ENCODE measurements at regions not wholly inside any gene's neighbourhood (a gene's known extent, or its start where the extent isn't known, plus 50 kb on each side); places are given as distances from the start of the nearest gene placed in this dataset.
A peak's percentile ranks its signal among the peaks of the same experiment; 100 is the strongest.
"Not testable (repeated sequence)": the region's sequence is repeated elsewhere in the genome, so short reads cannot be mapped to it uniquely, and the experiment has no call there.

DNA sequence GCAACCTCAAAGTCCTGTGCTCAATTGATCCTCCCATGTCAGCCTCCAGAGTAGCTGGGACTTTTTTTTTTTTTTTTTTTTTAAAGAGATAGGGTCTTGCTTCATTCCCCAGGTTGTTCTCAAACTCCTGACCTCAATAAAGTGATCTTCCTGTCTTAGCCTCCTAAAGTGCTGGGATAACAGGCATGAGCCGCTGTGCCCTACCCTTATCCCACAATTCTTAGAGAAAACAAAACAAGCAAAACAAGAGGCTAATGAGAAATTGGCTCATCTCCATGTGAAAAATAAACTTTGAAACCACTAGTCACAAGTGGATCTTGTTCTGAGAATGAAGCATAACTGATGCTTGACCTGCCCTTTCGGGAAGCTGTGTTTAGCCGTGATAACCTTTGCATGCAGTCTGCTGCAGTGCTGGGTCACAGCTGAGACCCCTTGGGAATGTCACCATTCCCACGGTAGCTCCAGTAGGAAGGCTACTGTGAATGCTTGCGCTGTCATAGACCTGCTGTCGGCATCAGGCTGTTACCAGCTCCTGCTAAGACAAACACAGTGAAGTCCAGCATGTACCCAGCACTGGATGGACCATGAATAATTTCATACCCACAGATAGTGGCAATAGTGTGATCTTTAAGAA, 290.7 kb upstream of the KIAA1217 start:
- peaks cover 17% of the 10 kb centered on the region for H3K9me3 Mint-ChIP-seq
- H3K27me3 Mint-ChIP-seq (ENCODE audit: low read depth, poor library complexity), result peaks cover 12% of the 10 kb centered on the region
- no peaks in the 10 kb centered on the region for H3K36me3 Mint-ChIP-seq (ENCODE audit: low read depth)
- H3K27ac Mint-ChIP-seq, result peak overlapping the region; percentile 31
- TF ChIP-seq, protein P1, sequence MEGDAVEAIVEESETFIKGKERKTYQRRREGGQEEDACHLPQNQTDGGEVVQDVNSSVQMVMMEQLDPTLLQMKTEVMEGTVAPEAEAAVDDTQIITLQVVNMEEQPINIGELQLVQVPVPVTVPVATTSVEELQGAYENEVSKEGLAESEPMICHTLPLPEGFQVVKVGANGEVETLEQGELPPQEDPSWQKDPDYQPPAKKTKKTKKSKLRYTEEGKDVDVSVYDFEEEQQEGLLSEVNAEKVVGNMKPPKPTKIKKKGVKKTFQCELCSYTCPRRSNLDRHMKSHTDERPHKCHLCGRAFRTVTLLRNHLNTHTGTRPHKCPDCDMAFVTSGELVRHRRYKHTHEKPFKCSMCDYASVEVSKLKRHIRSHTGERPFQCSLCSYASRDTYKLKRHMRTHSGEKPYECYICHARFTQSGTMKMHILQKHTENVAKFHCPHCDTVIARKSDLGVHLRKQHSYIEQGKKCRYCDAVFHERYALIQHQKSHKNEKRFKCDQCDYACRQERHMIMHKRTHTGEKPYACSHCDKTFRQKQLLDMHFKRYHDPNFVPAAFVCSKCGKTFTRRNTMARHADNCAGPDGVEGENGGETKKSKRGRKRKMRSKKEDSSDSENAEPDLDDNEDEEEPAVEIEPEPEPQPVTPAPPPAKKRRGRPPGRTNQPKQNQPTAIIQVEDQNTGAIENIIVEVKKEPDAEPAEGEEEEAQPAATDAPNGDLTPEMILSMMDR (IDR thresholded peaks at IDR 0.05), result no peak
- H3K4me1 Mint-ChIP-seq, result peaks cover 34% of the 10 kb centered on the region
- DNase-seq, result peak; percentile 12
- H3K4me3 Mint-ChIP-seq, result no peak overlapping the region

DNA sequence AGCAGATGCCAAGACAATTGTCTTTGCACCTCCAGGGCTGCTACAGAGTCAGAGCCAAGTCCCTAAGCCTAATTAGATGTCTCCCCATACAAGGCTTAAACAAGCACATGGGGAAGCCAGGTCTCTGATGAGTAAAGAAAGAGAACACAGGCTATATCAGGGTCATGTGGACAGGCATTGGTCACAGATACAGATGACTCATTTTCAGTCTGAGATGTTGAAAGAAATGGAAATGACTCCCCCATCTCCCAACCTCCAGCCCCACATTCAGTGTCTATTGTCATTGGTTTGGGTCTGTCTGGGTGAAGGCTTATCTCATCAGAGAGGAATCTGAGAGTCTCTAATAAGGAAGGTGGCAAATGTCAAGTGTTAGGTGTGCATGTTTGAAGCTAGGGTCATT, 290.1 kb upstream of the KIAA1217 start:
- TF ChIP-seq, protein P1 (IDR thresholded peaks at IDR 0.05), result no peak
- H3K9me3 Mint-ChIP-seq, result peaks cover 17% of the 10 kb centered on the region
- peaks cover 12% of the 10 kb centered on the region for H3K27me3 Mint-ChIP-seq (ENCODE audit: low read depth, poor library complexity)
- H3K4me1 Mint-ChIP-seq, result peaks cover 31% of the 10 kb centered on the region
- no peaks in the 10 kb centered on the region for H3K36me3 Mint-ChIP-seq (ENCODE audit: low read depth)
- H3K4me3 Mint-ChIP-seq, result no peak overlapping the region
- no peak for DNase-seq
- H3K27ac Mint-ChIP-seq, result peak overlapping the region; percentile 31

DNA sequence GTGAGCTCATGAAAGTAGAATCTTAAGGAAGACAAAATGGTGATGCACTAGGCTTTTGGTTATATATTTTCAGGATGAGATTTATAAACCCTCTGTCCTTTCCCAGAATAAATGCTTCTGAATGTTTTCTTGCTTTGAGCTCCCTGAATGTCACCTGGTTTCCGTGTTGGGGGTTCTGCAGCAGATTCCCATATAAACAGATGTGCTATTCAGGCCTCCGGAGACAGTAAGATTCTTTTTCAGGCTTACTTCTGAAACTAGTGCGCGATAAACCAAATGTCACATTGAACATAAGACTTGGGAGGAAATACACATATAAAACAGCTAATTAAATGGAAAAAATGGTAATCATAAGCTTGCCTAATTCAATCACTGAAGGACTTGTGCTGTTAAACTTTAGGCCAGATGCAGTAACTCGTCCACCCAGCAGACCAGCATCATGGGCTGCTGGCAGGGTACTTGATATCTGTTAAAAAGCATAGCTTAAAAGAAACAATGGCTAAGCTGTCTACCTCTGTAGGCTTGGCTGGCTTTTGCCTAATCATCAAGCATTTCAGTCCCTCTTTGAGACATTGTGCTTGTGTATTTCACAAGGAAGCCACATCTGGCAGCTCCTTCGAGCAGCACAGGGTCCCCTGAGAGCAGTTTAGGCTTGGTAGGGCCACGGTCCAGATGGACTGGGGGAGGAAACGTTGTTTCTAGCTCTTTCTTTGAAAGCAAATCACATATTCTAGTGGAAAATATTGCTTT, 281.2 kb upstream of the KIAA1217 start:
- H3K4me3 Mint-ChIP-seq, result no peak overlapping the region
- peak; percentile 27 for DNase-seq
- H3K4me1 Mint-ChIP-seq, result peaks cover 32% of the 10 kb centered on the region
- TF ChIP-seq, protein P1 (IDR thresholded peaks at IDR 0.05), result no peak
- no peaks in the 10 kb centered on the region for H3K9me3 Mint-ChIP-seq
- peak overlapping the region; percentile 33 for H3K27ac Mint-ChIP-seq
- H3K27me3 Mint-ChIP-seq (ENCODE audit: low read depth, poor library complexity), result peaks cover 3% of the 10 kb centered on the region
- no peaks in the 10 kb centered on the region for H3K36me3 Mint-ChIP-seq (ENCODE audit: low read depth)

DNA sequence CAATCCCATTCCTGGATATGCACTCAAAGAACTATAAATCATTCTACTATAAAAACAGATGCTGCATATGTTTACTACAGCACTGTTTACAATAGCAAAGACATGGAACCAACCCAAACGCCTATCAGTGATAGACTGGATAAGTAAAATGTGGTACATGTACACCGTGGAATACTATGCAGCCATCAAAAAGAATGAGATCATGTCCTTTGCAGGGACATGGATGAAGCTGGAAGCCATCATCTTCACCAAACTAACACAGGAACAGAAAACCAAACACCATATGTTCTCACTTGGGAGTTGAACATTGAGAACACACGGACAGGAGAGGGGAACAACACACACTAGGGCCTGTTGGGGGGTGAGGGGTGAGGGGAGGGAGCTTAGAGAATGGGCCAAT, 274.9 kb upstream of the KIAA1217 start:
- not testable (repeated sequence) for DNase-seq; H3K4me1 Mint-ChIP-seq; H3K36me3 Mint-ChIP-seq (ENCODE audit: low read depth); H3K27ac Mint-ChIP-seq; H3K27me3 Mint-ChIP-seq (ENCODE audit: low read depth, poor library complexity); H3K9me3 Mint-ChIP-seq; H3K4me3 Mint-ChIP-seq

DNA sequence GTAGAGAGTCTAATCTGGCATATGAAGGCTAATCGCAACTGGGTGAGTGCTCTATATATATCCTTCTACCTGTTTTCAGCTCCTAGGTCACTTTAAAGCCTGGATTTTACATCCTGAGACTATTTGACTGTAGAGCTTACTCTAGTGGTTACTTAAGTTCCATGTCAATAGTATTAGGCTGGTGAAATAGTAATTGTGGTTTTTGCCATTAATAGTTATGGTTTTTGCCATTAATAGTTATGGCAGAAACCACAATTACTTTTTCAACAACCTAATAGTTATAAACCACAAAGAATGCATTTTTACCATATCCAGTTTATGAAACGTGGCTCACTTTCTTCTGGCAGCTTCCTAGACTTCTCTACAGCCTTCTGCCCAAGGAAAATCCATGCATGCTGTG, 263.1 kb upstream of the KIAA1217 start:
- Mint-ChIP-seq H3K27me3 (ENCODE audit: low read depth, poor library complexity) (no peaks in the 10 kb centered on the region), H3K27ac (no peak overlapping the region), H3K4me3 (no peak overlapping the region), H3K9me3 (peaks cover under 1% of the 10 kb centered on the region), H3K4me1 (no peaks in the 10 kb centered on the region), H3K36me3 (ENCODE audit: low read depth) (no peaks in the 10 kb centered on the region)
- TF ChIP-seq, protein P1 (IDR thresholded peaks at IDR 0.05), result no peak
- no peak for DNase-seq

DNA sequence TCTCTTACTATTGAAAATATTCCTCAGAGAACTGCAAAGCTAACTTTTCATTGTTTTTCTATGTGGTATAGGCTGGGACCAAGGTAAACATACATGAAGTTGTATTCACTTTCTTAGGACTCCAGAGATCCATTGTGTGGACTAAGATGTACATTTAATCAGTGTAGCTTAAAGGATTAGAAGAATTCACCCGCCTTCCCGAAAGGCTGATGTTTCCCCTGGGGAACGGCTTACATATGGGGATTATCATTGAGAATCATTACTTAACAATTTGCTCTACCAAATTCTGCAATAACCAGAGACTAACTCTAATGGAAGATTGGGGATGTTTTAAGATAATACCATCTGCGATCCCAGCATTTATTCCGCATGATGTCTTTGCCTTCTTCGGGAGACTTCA, 257.1 kb upstream of the KIAA1217 start:
- Mint-ChIP-seq H3K4me3 (no peak overlapping the region), H3K27me3 (ENCODE audit: low read depth, poor library complexity) (no peaks in the 10 kb centered on the region), H3K9me3 (peaks cover 30% of the 10 kb centered on the region), H3K36me3 (ENCODE audit: low read depth) (no peaks in the 10 kb centered on the region), H3K4me1 (no peaks in the 10 kb centered on the region), H3K27ac (no peak overlapping the region)
- no peak for DNase-seq
- TF ChIP-seq, protein P1 (IDR thresholded peaks at IDR 0.05), result no peak
